MM.1S (cell line): ENCODE measurements at regions not wholly inside any gene's neighbourhood (a gene's known extent, or its start where the extent isn't known, plus 50 kb on each side); places are given as distances from the start of the nearest gene placed in this dataset.

Experiments
- CTCF ChIP-seq: fragments of 300-600 bp; sonication (generic); IDR thresholded peaks from 2 replicates; pipeline ENCODE4 v1.5.1; 2016; ENCODE audit warnings: antibody characterized with exemption, low read length, mixed read lengths
- EZH2 ChIP-seq: fragments of 300-600 bp; sonication (generic); optimal IDR thresholded peaks from 2 replicates; pipeline ENCODE3; 2017; ENCODE audit warnings: low read depth, mild to moderate bottlenecking, antibody characterized with exemption, low read length, mixed read lengths

GRCh38 chr13:103451656-103452055 lies 385.4 kb upstream of the SLC10A2 start:
- no peak for TF ChIP-seq CTCF
- TF ChIP-seq EZH2, result no peak
